Smooth muscle cell (in vitro differentiated cells): ENCODE measurements at regions not wholly inside any gene's neighbourhood (a gene's known extent, or its start where the extent isn't known, plus 50 kb on each side); places are given as distances from the start of the nearest gene placed in this dataset.

Experiments used
- DNase-seq: peaks from one replicate; lab custom pipeline; 2025; ENCODE audit not compliant: unreplicated experiment; lab: John Stamatoyannopoulos, UW
- H2AFZ ChIP-seq: fragments of 200-600 bp; sonication (generic); 2 replicates; pipeline ENCODE4 v1.6.0; 2016; ENCODE audit warnings: antibody characterized with exemption, low read depth, mild to moderate bottlenecking
- H3F3A ChIP-seq: fragments of 200-600 bp; sonication (generic); 2 replicates; pipeline ENCODE4 v1.6.0; 2017; ENCODE audit warnings: antibody characterized with exemption, low read depth
- H3K27ac ChIP-seq: fragments of 200-600 bp; sonication (generic); 2 replicates; pipeline ENCODE4 v1.5.1; 2016; ENCODE audit warnings: low read depth, mild to moderate bottlenecking
- H3K27me3 ChIP-seq: fragments of 200-600 bp; sonication (generic); 2 replicates; pipeline ENCODE4 v1.6.1; 2016; ENCODE audit warnings: low read depth, mild to moderate bottlenecking
- H3K36me3 ChIP-seq: fragments of 200-600 bp; sonication (generic); 2 replicates; pipeline ENCODE4 v1.5.1; 2016; ENCODE audit warnings: low read depth
- H3K4me1 ChIP-seq: fragments of 200-600 bp; sonication (generic); 2 replicates; pipeline ENCODE4 v1.5.1; 2016; ENCODE audit warnings: low read depth
- H3K4me2 ChIP-seq: fragments of 200-600 bp; sonication (generic); 2 replicates; pipeline ENCODE4 v1.6.0; 2016; ENCODE audit warnings: mild to moderate bottlenecking
- H3K4me3 ChIP-seq: fragments of 200-600 bp; sonication (generic); 2 replicates; pipeline ENCODE4 v1.5.1; 2016; ENCODE audit warnings: mild to moderate bottlenecking
- H3K79me2 ChIP-seq: fragments of 200-600 bp; sonication (generic); 2 replicates; pipeline ENCODE4 v1.6.0; 2016; ENCODE audit warnings: low read depth, mild to moderate bottlenecking
- H3K9ac ChIP-seq: fragments of 200-600 bp; sonication (generic); 2 replicates; pipeline ENCODE4 v1.6.0; 2016; ENCODE audit warnings: low read depth
- H3K9me3 ChIP-seq: fragments of 200-600 bp; sonication (generic); replicated peaks from 2 replicates; pipeline ENCODE4 v1.5.1; 2016; ENCODE audit warnings: low read depth
- H4K20me1 ChIP-seq: fragments of 200-600 bp; sonication (generic); 2 replicates; pipeline ENCODE4 v1.6.0; 2016; ENCODE audit warnings: low read depth
- WGBS: methylation state at CpG from one replicate; pipeline ENCODE4 v1.1.7; 2016; ENCODE audit warnings: low lambda C conversion rate; 5-methylcytosine and 5-hydroxymethylcytosine counted together
- TF ChIP-seq, protein P1 (sequence below): fragments of 200-600 bp; sonication (generic); IDR thresholded peaks from 2 replicates; pipeline ENCODE4 v1.5.1; 2017; ENCODE audit warnings: borderline replicate concordance, mild to moderate bottlenecking, antibody characterized with exemption; ENCODE audit not compliant: insufficient read depth, poor library complexity, severe bottlenecking

DNA sequence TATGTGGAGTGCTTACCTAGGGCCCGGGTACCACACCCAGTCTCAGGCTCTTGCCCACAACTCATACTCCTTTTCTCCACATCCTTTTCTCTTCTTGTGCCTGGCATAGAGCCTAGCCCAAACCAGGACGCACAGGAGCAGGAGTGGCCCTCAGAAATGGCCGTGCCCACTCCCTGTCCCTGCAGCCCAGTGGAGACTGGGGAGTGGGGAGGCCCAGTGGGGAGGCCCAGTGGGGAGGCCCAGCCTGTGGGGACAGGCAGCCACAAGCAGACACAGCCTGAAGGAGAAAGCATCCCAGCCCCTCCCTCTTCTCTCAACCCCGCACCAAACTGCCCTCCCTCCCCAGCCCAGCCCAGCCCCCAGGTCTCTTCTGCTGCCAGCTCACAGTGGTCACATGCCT lies 196.8 kb downstream of the KIF26A start:
- H4K20me1 ChIP-seq: no peaks in the 10 kb centered on the region
- DNase-seq: no peak
- H3K9me3 ChIP-seq: no peaks in the 10 kb centered on the region
- no peak overlapping the region for H2AFZ ChIP-seq
- peaks cover 15% of the 10 kb centered on the region for H3K27me3 ChIP-seq
- whole genome bisulfite sequencing: 84% methylated on average over 2 of the region's 4 CpGs
- no peak overlapping the region for H3K9ac ChIP-seq
- H3K4me3 ChIP-seq: no peak overlapping the region
- H3K79me2 ChIP-seq: no peaks in the 10 kb centered on the region
- no peaks in the 10 kb centered on the region for H3F3A ChIP-seq
- no peaks in the 10 kb centered on the region for H3K36me3 ChIP-seq
- H3K4me2 ChIP-seq: no peak overlapping the region
- H3K27ac ChIP-seq: no peak overlapping the region
- TF ChIP-seq, protein P1, sequence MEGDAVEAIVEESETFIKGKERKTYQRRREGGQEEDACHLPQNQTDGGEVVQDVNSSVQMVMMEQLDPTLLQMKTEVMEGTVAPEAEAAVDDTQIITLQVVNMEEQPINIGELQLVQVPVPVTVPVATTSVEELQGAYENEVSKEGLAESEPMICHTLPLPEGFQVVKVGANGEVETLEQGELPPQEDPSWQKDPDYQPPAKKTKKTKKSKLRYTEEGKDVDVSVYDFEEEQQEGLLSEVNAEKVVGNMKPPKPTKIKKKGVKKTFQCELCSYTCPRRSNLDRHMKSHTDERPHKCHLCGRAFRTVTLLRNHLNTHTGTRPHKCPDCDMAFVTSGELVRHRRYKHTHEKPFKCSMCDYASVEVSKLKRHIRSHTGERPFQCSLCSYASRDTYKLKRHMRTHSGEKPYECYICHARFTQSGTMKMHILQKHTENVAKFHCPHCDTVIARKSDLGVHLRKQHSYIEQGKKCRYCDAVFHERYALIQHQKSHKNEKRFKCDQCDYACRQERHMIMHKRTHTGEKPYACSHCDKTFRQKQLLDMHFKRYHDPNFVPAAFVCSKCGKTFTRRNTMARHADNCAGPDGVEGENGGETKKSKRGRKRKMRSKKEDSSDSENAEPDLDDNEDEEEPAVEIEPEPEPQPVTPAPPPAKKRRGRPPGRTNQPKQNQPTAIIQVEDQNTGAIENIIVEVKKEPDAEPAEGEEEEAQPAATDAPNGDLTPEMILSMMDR: no peak
- no peaks in the 10 kb centered on the region for H3K4me1 ChIP-seq

DNA sequence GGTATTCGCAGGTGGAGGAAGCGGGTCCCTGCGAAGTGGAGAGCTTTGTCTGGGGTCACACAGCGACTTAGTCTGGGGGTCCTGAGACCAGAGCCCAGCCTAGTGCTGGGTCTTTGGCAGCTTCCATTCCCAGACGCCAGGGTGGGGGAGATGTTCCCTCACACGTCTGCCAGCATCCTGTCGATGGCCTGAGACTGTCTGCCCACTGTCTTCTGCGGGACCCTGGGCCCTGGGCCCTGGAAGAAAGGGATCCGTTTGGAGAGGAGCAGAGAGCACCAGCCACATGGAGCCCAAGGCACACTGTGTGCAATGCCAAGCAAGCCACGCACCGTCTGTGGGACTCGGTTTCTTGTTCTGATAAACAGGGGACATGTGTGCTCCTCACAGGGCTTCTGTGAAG lies 197.2 kb downstream of the KIF26A start:
- Histone ChIP-seq H3K4me1 (no peaks in the 10 kb centered on the region), H3K27ac (no peak overlapping the region), H3K9ac (no peak overlapping the region), H3K4me3 (no peak overlapping the region), H2AFZ (no peak overlapping the region), H3K27me3 (peaks cover 19% of the 10 kb centered on the region), H4K20me1 (no peaks in the 10 kb centered on the region), H3K36me3 (no peaks in the 10 kb centered on the region), H3K4me2 (no peak overlapping the region), H3K79me2 (no peaks in the 10 kb centered on the region), H3F3A (no peaks in the 10 kb centered on the region), H3K9me3 (no peaks in the 10 kb centered on the region)
- TF ChIP-seq, protein P1: no peak
- 94% methylated on average over 12 of the region's 12 CpGs for WGBS
- DNase-seq: no peak

DNA sequence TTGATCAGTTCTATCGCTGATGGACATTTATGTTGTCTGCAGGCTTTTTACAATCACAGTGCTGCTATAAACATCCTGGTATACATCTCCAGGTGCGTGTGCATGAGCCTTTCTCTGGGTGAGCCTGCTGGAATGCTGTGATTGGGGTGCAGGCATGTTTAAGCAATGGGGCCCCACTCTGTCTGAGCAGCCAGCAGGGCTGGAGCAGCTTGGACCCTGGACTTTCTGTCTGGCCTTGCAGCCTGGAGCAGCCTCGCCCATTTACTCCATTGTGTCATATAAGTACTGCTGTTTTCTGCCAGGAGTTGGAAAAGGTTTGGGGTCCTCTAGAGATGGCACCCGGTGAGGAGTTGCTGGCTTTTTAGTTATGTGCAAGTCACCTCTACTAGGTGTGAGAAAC lies 199.0 kb downstream of the KIF26A start:
- Histone ChIP-seq H3K9me3 (no peaks in the 10 kb centered on the region), H3K4me2 (no peak overlapping the region), H3K36me3 (no peaks in the 10 kb centered on the region), H2AFZ (no peak overlapping the region), H3K79me2 (no peaks in the 10 kb centered on the region), H3K27me3 (peaks cover 25% of the 10 kb centered on the region), H3K4me1 (no peaks in the 10 kb centered on the region), H3K9ac (no peak overlapping the region), H4K20me1 (no peaks in the 10 kb centered on the region), H3K4me3 (no peak overlapping the region), H3F3A (no peaks in the 10 kb centered on the region), H3K27ac (no peak overlapping the region)
- DNase-seq: no peak
- whole genome bisulfite sequencing: 81% methylated on average over 4 of the region's 4 CpGs
- TF ChIP-seq, protein P1: no peak

DNA sequence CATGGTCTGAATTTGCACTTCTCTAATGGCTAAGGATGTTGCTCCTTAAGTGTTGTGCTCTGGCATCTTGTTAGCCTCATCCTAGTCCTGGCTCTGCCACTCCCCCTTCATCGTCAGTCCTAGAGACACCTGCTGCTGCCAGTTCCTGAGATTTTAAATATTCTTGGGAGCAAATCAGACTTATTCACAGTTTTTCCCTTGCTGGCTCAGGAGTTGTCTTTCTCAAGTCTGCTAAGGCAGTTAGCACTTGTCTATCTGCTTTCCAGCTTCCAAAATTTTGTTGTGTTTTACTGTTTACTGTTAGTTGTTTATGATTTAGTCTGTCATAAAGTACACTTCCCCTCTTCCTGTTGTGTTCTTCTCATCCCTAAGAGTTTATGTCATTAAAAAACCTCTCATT lies 201.0 kb downstream of the KIF26A start:
- Histone ChIP-seq H4K20me1 (no peaks in the 10 kb centered on the region), H3K9ac (no peak overlapping the region), H3K4me1 (no peaks in the 10 kb centered on the region), H2AFZ (no peak overlapping the region), H3K27ac (no peak overlapping the region), H3K36me3 (no peaks in the 10 kb centered on the region), H3K9me3 (no peaks in the 10 kb centered on the region), H3K4me2 (no peak overlapping the region), H3F3A (no peaks in the 10 kb centered on the region), H3K79me2 (no peaks in the 10 kb centered on the region), H3K4me3 (no peak overlapping the region), H3K27me3 (peaks cover 25% of the 10 kb centered on the region)
- no peak for DNase-seq
- 60% methylated on average over 1 of the region's 1 CpG for WGBS
- TF ChIP-seq, protein P1: no peak
